ENCODE measurements at regions not wholly inside any gene's neighbourhood (a gene's known extent, or its start where the extent isn't known, plus 50 kb on each side); places are given as distances from the start of the nearest gene placed in this dataset.
A peak's percentile ranks its signal among the peaks of the same experiment; 100 is the strongest.

- DNase-seq, result peak; percentile 69
- peaks cover 11% of the 10 kb centered on the region for H3K4me1 Mint-ChIP-seq
- peak overlapping the region; percentile 80 for H3K27ac Mint-ChIP-seq
- peaks cover 14% of the 10 kb centered on the region for H3K9me3 Mint-ChIP-seq
- H3K36me3 Mint-ChIP-seq (ENCODE audit: low read depth), result peaks cover 5% of the 10 kb centered on the region
- H3K4me3 Mint-ChIP-seq, result no peak overlapping the region
- TF ChIP-seq CTCF (IDR thresholded peaks at IDR 0.05), result peak; percentile 91
- H3K27me3 Mint-ChIP-seq (ENCODE audit: low read depth, poor library complexity), result no peaks in the 10 kb centered on the region
Measured at GRCh38 chr4:104860238-104861123, 286.2 kb upstream of the TET2 start.

GRCh38 chr4:104866809-104867208, 279.9 kb upstream of the TET2 start:
- peaks cover 14% of the 10 kb centered on the region for H3K9me3 Mint-ChIP-seq
- no peaks in the 10 kb centered on the region for H3K27me3 Mint-ChIP-seq (ENCODE audit: low read depth, poor library complexity)
- H3K4me3 Mint-ChIP-seq, result no peak overlapping the region
- H3K4me1 Mint-ChIP-seq, result no peaks in the 10 kb centered on the region
- peaks cover 5% of the 10 kb centered on the region for H3K36me3 Mint-ChIP-seq (ENCODE audit: low read depth)
- DNase-seq, result no peak
- no peak for TF ChIP-seq CTCF (IDR thresholded peaks at IDR 0.05)
- no peak overlapping the region for H3K27ac Mint-ChIP-seq

- peaks cover 3% of the 10 kb centered on the region for H3K27me3 Mint-ChIP-seq (ENCODE audit: low read depth, poor library complexity)
- TF ChIP-seq CTCF (IDR thresholded peaks at IDR 0.05), result no peak
- H3K9me3 Mint-ChIP-seq, result no peaks in the 10 kb centered on the region
- H3K4me3 Mint-ChIP-seq, result no peak overlapping the region
- no peak for DNase-seq
- H3K4me1 Mint-ChIP-seq, result no peaks in the 10 kb centered on the region
- no peak overlapping the region for H3K27ac Mint-ChIP-seq
- no peaks in the 10 kb centered on the region for H3K36me3 Mint-ChIP-seq (ENCODE audit: low read depth)
Measured at GRCh38 chr4:104868533-104868932, 278.1 kb upstream of the TET2 start.

GRCh38 chr4:104868958-104869357, 277.7 kb upstream of the TET2 start:
- no peak for TF ChIP-seq CTCF (IDR thresholded peaks at IDR 0.05)
- no peaks in the 10 kb centered on the region for H3K9me3 Mint-ChIP-seq
- H3K36me3 Mint-ChIP-seq (ENCODE audit: low read depth), result no peaks in the 10 kb centered on the region
- no peak for DNase-seq
- H3K4me3 Mint-ChIP-seq, result no peak overlapping the region
- no peak overlapping the region for H3K27ac Mint-ChIP-seq
- H3K4me1 Mint-ChIP-seq, result no peaks in the 10 kb centered on the region
- H3K27me3 Mint-ChIP-seq (ENCODE audit: low read depth, poor library complexity), result peaks cover 3% of the 10 kb centered on the region

GRCh38 chr4:104869831-104870230, 276.8 kb upstream of the TET2 start:
- no peak overlapping the region for H3K27ac Mint-ChIP-seq
- no peaks in the 10 kb centered on the region for H3K4me1 Mint-ChIP-seq
- H3K36me3 Mint-ChIP-seq (ENCODE audit: low read depth), result no peaks in the 10 kb centered on the region
- DNase-seq, result no peak
- no peak for TF ChIP-seq CTCF (IDR thresholded peaks at IDR 0.05)
- no peak overlapping the region for H3K4me3 Mint-ChIP-seq
- no peaks in the 10 kb centered on the region for H3K9me3 Mint-ChIP-seq
- peaks cover 3% of the 10 kb centered on the region for H3K27me3 Mint-ChIP-seq (ENCODE audit: low read depth, poor library complexity)
